GM06990 (cell line): ENCODE measurements at regions not wholly inside any gene's neighbourhood (a gene's known extent, or its start where the extent isn't known, plus 50 kb on each side); places are given as distances from the start of the nearest gene placed in this dataset.

ENCODE experiments used
- DNase-seq: peaks from one replicate; pipeline ENCODE4 v3.0.0-alpha.2; 2011; ENCODE audit not compliant: insufficient read length; ENCODE audit errors: extremely low read depth
- H3K27me3 ChIP-seq: replicated peaks from 2 replicates; pipeline ENCODE4 v1.6.0; 2011; ENCODE audit warnings: low read length; ENCODE audit not compliant: control insufficient read depth, insufficient read depth
- H3K36me3 ChIP-seq: 2 replicates; pipeline ENCODE4 v1.5.1; 2011; ENCODE audit warnings: low read length; ENCODE audit not compliant: control insufficient read depth, insufficient read depth
- H3K4me3 ChIP-seq: replicated peaks from 2 replicates; pipeline ENCODE4 v1.5.1; 2011; ENCODE audit warnings: low read depth, mild to moderate bottlenecking, control low read depth, low read length
- TF ChIP-seq, protein P1 (sequence below): IDR thresholded peaks from 2 replicates; pipeline ENCODE4 v1.5.1; 2011; ENCODE audit warnings: low read length, control low read depth, mild to moderate bottlenecking, inconsistent platforms; ENCODE audit not compliant: insufficient read depth, poor library complexity, severe bottlenecking

DNA sequence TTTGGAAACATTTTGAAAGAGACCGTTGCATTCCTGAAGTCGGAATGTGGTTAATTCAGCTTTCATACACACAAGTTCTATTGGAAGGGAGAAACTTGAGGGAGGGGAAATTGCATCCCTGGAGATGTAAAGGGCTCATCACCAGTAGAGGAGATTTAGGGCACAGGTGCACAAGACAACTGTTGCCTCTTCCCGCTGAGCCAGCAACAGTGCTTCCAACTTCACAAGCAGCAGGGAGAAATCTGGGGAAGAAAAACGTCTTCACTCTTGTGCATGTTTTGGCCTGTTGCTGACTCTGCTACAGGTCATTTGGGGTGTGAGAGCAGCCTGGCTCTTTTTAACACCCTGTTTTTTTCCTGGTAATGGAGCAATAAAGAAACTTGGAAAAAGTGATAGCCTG, 277.9 kb downstream of the GAS1 start:
- Histone ChIP-seq H3K27me3 (no peaks in the 10 kb centered on the region; the same call in 1 of the 2 replicates), H3K36me3 (no peaks in the 10 kb centered on the region), H3K4me3 (no peak overlapping the region)
- no peak for DNase-seq
- TF ChIP-seq, protein P1, sequence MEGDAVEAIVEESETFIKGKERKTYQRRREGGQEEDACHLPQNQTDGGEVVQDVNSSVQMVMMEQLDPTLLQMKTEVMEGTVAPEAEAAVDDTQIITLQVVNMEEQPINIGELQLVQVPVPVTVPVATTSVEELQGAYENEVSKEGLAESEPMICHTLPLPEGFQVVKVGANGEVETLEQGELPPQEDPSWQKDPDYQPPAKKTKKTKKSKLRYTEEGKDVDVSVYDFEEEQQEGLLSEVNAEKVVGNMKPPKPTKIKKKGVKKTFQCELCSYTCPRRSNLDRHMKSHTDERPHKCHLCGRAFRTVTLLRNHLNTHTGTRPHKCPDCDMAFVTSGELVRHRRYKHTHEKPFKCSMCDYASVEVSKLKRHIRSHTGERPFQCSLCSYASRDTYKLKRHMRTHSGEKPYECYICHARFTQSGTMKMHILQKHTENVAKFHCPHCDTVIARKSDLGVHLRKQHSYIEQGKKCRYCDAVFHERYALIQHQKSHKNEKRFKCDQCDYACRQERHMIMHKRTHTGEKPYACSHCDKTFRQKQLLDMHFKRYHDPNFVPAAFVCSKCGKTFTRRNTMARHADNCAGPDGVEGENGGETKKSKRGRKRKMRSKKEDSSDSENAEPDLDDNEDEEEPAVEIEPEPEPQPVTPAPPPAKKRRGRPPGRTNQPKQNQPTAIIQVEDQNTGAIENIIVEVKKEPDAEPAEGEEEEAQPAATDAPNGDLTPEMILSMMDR, result no peak

DNA sequence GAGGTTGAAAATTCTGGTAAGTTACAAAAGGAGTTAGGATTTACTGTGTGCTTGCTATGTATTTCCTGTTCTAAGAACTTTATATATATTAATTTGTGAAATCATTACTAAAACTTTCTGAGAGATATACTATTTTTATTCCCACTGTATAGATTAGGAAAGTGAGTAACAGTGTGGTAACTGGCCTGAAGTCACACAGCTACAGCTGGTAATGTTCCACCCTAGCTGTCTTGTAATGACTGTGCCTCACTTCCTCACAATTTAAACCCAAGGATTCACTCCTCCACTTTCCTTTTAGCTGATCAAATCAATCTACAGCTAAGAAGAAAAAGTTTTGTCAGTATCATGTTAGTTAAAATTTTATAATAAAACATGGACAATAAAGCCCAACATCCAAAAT, 278.8 kb downstream of the GAS1 start:
- Histone ChIP-seq H3K4me3 (no peak overlapping the region), H3K27me3 (no peaks in the 10 kb centered on the region; the same call in 1 of the 2 replicates), H3K36me3 (no peaks in the 10 kb centered on the region)
- TF ChIP-seq, protein P1, result no peak
- DNase-seq, result no peak

DNA sequence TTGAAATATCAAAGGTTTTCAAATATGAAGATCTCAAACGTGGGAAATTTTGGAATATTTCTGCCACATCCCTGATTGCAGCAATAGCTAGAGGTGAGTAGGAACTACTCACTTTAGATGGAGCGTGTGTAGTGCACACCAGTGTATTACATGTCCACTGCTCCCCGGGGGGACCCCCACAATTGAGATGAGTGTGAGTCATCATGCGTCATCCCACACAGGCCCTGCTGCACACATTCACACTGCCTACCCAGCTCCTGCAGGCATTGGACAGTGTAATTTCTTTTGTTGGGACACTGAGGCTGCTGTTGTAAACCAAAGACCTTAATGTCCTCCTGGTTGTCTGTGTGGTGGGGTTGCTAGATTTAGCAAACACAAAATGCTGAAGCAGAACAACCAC, 280.0 kb downstream of the GAS1 start:
- DNase-seq, result no peak
- Histone ChIP-seq H3K36me3 (no peaks in the 10 kb centered on the region), H3K4me3 (no peak overlapping the region), H3K27me3 (no peaks in the 10 kb centered on the region; the same call in 1 of the 2 replicates)
- TF ChIP-seq, protein P1, result no peak

DNA sequence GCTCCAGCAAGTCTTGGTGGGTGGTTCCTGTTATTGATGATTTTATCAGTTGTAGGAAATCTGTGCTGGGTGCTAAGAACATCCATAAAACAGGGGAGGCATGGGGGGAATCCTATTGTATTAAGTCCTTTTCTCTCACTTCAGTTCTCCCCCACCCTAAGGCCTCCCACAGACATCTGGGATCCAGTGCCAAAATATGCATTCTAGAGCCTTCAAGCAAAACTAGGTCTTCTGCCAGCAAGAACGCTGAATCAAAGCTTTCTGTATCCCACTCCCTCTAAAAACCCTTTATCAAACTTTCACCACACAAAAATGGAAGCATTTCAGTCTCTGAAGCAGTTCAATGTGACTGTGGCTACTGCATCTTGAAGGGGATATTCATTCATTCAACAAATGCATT, 281.9 kb downstream of the GAS1 start:
- H3K4me3 ChIP-seq, result no peak overlapping the region
- H3K27me3 ChIP-seq, result no peaks in the 10 kb centered on the region; the same call in 1 of the 2 replicates
- no peak for DNase-seq
- TF ChIP-seq, protein P1, result no peak
- H3K36me3 ChIP-seq, result no peaks in the 10 kb centered on the region

DNA sequence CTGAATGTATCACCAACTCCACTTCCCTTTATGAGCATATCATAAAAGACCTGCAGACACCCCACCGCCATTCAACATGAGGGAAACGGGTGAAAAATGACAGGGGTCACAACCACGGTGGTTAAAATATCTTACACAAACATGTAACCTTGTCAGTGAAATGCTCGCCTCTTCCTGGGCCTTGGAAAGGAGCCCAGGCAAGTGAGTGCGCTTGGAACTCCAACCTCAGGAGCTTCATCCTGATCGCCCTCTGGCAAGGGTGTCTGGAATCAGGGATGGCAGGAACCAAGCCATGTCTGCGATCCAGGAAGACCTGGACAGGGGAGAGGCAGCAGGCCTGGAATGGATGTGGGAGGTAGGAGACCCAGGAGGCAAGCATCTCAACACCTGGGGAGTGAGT, 282.7 kb downstream of the GAS1 start:
- no peaks in the 10 kb centered on the region; the same call in 1 of the 2 replicates for H3K27me3 ChIP-seq
- no peak overlapping the region for H3K4me3 ChIP-seq
- TF ChIP-seq, protein P1, result no peak
- no peak for DNase-seq
- no peaks in the 10 kb centered on the region for H3K36me3 ChIP-seq

DNA sequence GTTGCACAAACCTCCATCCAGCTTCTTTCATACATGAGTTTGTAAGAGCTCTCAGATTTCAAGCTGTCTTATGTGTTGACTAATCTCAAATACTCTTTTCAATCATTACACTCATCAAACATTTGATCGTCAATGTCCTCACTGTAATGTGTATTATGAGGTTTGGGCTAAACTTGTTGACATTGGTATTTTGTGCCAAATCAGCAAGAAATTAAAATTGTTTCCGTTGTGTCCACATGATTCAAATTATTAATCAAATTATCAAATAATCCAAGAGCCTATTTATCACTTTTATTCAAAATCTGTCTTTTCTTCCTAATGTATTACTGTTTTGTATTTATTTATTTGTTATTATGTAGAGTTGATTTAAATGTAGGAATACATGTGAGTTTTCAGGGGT, 283.4 kb downstream of the GAS1 start:
- Histone ChIP-seq H3K4me3 (no peak overlapping the region), H3K27me3 (no peaks in the 10 kb centered on the region; the same call in none of the 2 replicates), H3K36me3 (no peaks in the 10 kb centered on the region)
- DNase-seq, result no peak
- TF ChIP-seq, protein P1, result no peak
